ENCODE measurements at regions not wholly inside any gene's neighbourhood (a gene's known extent, or its start where the extent isn't known, plus 50 kb on each side); places are given as distances from the start of the nearest gene placed in this dataset.
A peak's percentile ranks its signal among the peaks of the same experiment; 100 is the strongest.

DNA sequence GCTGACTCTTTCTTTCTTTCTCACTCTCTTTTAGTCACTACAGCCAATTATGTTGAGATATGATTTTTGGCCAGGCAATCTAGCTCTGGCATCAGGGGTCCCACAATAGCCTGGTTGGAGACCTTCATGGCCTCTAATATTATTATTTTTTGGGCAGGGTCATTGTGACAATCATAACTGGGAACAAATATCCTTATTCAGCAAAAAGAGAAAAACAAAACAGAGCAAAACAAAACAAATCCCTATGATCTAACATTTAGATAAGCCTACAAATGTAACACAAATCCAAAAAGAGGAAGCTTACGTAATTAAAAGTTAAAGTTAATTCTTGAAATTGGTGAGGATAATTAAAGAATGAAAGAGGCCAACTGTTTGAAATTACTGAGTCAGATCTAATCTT is 640.0 kb downstream of the TUSC7 start:
- DNase-seq (ENCODE audit: insufficient read length, low spot score) (no peak), FAIRE-seq (no peak)

DNA sequence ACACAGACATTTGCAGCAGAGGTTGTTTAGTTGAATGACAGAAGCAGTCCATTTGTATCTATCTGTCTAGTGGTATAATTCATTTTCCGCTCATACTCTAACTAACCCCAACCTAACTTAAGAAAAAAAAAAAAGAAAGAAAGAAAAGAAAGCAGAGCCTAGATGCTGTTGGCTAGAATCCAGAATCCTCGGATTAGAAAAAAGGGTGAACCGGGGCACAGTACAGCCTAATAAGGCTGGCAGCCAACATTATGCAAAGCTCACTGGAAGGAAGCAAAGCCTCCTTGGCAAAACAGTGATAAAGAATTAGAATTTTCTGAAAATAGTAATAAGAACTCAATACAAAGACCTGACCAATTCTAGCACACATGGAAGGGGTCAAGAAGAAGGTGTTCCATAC is 640.8 kb downstream of the TUSC7 start:
- DNase-seq (ENCODE audit: insufficient read length, low spot score): no peak
- no peak for FAIRE-seq

DNA sequence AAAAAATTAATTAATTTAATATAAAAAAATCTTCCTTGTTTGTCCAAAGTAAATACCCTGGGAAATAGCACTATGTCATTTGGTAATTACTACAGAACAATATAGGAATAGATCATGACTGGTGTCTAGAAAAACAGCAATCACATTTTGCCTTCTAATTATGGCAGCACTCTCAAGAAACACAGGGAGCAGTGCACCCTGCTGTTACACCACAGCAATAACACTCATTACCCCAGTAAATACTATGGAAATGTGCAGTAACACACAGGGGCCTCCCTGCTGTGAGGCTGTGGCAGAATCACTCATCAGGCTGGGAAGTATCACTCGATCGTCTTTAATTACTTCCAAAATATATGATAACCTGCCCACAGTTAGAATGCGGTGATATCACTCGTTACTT is 646.0 kb downstream of the TUSC7 start:
- DNase-seq (ENCODE audit: insufficient read length, low spot score): no peak
- FAIRE-seq: no peak

DNA sequence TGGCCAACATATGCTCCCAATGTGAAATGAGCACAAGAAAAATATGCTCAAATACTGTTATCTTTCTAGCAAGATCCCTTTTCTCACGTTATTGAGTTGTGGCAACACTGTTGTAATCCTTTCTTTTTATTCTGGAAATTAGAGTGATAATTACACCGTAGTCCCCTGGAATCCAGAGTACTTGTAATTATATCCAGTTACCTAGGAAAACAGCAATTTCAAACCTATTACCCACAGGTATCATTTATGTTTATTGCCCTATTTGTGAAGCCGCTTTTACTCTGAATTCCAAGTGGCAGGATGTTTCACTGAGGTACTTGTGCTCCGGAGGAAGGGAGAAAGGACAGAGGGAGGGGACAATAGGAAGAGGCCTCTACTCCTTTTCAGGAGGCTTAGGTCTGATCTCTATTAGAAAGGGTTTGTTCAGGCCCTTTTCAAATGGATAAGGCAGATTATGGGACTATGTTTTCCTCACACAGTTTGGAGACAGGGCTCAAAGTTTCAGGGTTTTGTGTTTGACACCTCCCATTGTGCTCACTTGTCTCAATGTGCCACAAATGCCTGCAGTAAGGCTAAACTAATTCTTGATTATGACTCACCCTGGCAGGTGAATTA is 646.6 kb downstream of the TUSC7 start:
- DNase-seq (ENCODE audit: insufficient read length, low spot score): no peak

DNA sequence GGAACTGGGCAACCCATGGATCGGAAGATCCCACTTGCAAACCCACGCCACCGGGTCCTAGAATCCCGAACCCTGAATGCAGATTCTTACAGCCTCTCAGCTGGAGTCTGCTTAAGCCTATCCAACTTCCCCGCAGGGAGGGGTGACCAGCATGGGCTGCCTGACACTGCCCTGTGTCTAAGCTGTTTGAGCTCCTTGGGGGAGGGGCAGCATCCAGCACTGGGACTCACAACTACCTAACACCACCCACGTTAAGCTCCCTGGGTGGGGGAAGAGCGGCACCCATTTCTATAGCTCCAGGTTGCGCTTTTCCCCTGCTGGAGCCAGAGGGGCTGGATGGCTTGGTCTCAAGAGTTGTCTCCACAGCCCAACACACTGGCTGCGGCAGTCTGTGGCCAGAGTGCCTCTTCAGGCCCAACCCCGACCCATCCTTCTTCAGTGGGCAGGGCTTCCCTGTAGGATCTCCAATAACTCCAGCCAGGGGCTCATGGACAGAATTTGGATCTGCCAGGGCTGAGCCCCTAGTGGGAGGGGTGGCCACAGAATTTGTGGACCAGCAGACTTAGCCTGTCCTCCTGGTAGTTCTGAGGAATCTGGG is 649.2 kb downstream of the TUSC7 start:
- no peak for DNase-seq (ENCODE audit: insufficient read length, low spot score)
- FAIRE-seq: no peak

More for the DNA sequence above, 646.6 kb downstream of the TUSC7 start:
- FAIRE-seq: no peak

DNA sequence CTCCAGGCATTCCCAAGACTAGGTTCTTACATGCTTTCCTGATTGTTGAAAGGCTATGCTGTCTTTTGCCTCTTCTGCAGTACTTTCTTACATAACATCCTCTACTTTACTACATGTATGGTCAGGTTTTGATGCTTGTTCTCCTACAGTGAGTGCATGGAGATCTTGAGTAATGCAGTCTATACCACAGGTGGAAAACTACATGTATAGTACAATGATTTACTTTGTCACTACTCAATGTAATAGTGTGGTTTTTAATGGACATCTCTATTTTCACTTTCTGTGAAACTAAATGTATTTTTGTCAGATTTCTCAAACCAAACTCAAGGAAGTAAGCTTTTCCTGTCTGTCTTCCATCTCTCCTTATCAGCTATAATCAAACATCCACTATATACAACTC is 657.0 kb downstream of the TUSC7 start:
- peak; percentile 31 for FAIRE-seq
- no peak for DNase-seq (ENCODE audit: insufficient read length, low spot score)

DNA sequence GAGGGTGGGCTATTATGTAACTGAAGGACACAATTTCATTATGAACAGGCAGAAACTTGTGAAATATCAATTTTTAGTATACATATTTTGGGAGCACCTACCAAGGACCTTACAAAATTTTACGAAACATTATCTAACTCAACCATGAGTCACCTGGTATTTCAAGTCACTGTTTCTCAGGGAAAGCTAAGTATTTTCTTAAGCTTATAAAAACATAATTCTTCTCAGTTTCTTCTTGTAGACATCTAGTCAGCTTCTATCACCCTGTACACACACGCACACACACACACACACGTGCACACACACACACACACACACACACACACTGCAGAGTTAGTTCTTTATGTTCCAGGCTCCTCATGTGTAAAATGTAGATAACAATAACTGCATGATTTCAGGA is 658.3 kb downstream of the TUSC7 start:
- DNase-seq (ENCODE audit: insufficient read length, low spot score) (no peak), FAIRE-seq (no peak)

DNA sequence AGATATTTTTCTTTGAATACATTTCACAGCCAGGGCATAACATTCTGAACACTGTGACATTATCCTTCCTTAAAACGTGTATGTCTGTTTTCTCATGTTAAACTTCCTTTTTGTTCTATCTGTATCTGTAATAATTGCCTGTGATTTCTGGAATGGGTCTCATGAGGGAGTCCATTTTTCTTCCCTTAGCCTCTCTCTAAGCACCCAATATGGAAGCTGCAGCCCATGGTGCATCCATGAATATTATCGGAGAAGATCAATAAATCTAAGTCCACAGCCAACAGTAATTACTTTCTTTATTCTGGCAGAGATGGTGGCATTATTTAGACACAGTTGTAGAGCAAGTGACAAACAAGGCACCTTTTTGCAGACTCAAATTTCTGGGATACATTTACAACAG is 671.1 kb downstream of the TUSC7 start:
- FAIRE-seq (no peak), DNase-seq (ENCODE audit: insufficient read length, low spot score) (no peak)

DNA sequence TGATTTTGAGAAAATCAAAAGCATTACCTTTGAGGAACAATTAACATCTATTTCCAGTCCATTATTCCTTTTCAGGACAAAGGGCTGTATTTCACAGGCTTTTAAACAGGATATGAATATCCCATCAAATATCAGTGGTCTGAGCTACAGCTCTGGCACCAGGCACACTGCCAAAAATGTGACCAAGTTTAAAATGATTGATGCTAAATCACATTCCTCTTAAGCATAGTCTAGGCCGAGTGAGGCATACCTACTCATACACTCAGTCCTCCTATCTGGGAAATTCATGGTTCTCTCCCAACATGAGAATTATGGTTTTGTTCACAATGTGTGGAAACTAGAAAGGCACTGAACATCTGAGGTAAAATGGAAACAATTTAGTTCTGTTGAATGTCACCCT is 683.5 kb downstream of the TUSC7 start:
- FAIRE-seq (no peak), DNase-seq (ENCODE audit: insufficient read length, low spot score) (no peak)

DNA sequence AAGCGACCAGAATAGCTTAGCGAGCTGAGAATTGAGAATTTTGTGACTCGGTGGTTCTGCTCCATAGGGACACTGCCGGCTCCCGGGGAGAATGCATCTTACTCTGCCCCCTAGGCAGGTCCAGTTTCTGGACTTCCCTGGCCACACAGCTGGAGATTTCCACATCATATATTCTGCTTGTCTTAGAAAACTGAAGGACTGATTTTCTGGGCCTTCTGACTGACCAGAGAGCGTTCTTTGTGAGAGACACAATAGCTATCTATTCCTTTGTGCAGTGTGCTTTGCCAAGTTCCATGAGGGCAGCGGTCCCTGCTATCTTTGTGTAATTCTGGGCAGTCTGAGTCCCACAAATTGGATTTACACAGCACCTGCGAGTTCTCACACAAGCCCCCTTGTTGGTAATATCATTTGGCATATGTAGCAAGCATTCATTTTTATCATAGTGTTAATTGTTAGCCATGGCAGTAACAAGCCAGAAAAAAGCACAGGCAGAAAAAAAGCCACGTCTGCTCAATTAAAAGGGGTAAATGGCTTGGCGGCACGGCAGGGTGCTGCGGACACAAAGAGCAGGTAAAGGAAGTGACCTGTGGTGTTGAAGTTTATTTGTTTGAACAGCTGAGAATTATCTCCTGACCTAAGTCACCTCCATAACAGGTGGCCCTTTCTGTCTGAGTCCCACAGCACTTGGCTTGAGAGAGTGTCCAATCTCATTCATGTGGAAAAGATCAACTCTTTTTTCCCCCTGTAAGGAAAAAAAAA is 688.7 kb downstream of the TUSC7 start:
- DNase-seq (ENCODE audit: insufficient read length, low spot score) (no peak), FAIRE-seq (no peak)

DNA sequence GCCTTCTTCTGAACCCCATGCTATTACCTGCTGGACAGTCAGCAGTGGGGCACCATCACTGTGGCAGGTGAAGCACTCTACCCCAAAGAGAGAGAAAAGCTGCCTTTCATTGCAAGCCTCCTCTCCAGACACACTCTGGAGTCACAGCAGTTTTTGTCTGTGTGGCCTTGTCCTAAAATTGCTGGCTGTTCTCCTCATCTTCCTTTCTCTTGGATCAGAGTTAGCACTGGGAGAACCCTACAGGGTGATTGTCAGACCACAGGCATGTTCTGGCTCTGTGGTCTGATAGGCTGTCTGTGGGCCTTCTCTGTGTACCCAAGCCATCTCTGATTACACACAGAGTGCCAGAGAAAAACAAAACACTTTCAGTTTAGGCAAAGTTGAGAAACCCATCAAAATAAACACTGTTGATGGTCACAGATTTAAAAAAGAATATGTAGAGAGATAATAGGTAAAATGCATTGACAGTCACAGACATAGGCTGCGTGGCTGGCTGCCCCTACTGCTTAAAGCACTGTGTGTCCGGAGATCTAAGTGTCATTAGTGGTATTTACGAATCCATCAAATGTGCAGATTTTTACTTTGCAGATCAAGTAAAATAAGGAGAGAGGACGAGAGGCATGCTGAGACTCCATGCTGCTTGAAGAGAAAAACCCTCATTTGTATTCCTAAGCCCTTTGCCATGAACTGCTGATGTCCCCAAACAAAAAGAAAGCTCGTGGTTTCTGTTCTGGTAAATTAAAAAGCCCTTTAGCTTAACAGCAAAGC is 689.9 kb downstream of the TUSC7 start:
- DNase-seq (ENCODE audit: insufficient read length, low spot score): no peak
- FAIRE-seq: no peak

DNA sequence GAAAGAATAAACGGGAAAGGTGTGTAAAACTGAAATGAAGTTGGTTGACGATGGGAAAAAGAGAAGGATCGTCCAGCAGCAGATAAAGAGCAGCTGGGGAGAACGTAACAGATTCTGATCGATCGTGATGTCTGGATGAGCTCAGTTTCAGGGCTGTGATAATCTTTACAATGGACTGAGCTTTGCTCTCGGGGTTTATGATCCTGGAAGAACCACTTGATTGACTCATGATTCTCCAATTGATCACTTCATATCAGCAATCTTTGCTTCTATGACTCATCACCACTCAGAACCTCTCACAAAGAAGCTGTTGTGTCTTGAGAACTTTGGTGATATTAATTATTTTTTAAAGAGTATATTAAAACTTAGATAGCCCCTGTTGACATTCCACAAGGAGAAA is 690.7 kb downstream of the TUSC7 start:
- FAIRE-seq (no peak), DNase-seq (ENCODE audit: insufficient read length, low spot score) (no peak)

DNA sequence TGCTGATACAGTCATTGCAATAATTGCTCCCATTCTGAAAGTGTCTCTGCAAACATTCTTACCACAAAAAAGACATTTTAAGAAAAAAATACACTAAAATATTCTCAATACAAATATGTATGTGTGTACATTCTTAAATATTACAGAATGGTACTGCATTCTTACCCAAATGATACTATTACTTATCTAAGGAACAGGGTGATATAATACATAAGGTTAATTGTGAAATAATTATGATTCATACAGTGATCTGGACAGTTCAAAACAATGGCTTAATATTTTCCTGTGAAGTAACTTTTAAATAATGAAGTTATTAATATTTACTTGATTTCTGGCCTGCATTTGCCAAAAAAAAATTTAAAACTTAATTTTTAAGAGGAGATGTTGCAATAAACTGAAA is 694.6 kb downstream of the TUSC7 start:
- DNase-seq (ENCODE audit: insufficient read length, low spot score) (no peak), FAIRE-seq (no peak)

DNA sequence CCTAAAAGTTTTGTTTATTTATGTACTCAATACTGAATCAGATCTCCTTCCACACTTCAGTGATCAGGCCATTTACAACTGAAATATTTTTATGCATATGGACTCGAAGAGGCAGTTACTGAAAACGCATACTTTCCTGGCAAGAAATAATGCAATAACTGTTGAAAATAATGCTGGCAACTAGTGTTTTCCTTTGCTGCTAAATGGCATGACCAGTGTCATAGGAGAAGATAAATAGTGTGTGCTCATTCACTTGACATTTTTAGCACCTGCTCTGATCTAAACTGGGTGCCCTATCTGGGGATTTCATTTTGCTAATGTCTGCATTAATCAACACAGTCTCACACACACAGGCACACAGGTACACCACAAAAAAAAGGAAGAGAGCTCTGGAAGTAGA is 695.2 kb downstream of the TUSC7 start:
- DNase-seq (ENCODE audit: insufficient read length, low spot score) (no peak), FAIRE-seq (no peak)

DNA sequence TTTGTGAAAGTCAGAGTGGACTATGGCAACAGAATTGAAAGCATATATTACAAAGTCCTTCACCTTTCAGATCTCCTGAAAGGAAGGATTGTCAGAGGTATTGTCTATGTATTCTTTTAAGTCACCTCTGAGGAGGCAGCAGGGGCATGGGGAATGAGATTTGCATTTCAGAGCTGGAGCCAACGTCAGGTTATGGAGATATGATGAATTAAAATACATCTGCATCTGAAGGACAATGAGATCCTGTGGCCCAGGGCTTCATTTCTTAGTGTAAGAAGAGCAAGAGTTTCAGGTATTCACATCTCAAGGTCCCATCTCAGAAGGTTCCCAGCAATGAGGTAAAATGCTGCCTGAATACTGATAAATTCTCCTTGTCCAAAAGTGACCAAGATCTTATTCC is 695.8 kb downstream of the TUSC7 start:
- no peak for FAIRE-seq

DNA sequence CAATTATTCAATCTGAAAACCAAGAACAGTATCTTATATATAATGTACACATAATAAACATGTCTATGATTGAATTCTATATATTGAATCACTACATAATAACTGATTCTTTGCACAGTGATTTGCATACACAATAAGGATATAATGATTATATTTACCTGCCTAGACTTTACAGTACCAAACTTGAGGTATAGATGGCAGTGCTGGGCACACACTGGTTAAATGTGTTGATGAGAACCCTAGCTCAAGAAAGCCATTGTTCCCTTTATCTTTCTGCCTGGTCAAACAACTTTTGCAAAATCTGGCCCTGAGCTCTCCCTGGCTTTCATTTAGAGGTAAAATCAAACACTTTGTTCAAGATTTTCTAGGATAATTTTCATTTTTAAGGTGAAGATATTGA is 697.7 kb downstream of the TUSC7 start:
- FAIRE-seq: no peak

More for the DNA sequence above, 695.8 kb downstream of the TUSC7 start:
- no peak for DNase-seq (ENCODE audit: insufficient read length, low spot score)

DNA sequence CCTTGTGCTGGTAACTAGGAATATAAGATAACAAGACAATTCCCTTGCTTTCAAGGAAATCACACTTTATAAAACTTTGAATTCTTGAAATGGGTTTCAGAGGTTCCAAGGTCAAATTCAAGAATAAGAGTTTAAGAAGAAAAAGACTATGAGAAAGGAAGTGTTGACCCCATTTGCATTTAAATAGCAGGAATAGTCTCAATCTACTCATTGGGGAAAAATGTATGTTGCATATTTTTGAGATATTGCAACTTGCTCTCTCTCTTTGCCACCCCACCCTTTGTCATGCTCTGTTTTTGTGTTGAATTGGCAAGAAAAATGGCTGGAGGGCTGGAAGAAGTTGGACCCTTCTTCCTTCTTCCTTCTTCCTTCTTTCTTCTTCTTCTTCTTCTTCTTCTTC is 699.2 kb downstream of the TUSC7 start:
- no peak for DNase-seq (ENCODE audit: insufficient read length, low spot score)

More for the DNA sequence above, 697.7 kb downstream of the TUSC7 start:
- DNase-seq (ENCODE audit: insufficient read length, low spot score): no peak

DNA sequence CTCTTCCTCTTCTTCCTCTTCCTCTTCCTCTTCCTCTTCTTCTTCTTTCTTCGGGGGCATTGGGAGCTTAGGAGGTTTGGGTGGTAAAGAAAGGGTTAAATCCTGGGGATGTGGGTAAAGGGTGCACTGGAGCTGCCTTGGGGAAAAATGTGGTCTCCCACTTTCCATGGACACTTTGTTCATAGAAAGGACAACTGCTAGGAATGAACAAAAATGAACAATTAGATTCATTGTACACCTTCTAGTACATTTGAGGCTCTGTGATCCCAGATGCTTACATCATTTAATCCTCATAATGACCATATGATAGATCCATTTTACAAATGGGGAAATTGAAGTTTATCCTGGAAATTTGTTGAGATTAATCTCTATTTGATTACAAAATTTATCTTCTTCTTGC is 699.7 kb downstream of the TUSC7 start:
- no peak for FAIRE-seq
- DNase-seq (ENCODE audit: insufficient read length, low spot score): no peak

More for the DNA sequence above, 699.2 kb downstream of the TUSC7 start:
- no peak for FAIRE-seq

DNA sequence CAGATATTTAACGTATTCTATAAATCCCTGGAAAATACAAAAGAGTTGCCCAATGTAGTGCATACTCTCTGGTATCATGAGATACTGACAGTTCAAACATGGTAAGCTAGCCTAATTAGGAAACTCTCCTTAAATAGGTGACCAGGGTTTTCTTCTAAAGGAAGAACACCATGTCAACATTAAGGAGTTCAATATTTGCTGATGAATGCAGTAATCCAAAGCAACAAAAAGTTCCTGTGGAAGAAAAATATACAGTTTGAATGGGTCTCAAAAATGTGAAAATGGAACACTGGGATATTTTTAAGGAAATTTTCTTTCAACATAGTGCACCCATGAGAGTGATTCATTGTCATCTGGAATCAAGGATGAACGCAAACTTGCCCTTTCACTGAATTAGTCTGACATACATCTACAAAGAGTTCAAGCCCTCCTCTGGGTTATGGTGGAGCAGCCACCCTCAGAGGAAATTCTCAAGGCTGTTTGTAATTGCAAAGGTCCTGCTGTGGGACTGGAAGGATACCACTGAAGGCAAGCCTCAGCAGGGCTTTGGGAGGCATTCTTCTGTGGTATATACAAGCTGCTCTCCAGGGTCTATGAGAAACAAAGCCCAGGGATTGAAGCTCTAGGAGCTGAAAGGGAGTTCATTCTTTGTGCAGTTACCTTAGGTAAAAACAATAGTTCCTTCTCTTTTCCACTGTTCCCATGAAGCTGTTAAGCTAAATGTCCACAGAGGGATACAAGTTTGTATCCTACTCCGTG is 700.3 kb downstream of the TUSC7 start:
- no peak for FAIRE-seq
- DNase-seq (ENCODE audit: insufficient read length, low spot score): no peak

DNA sequence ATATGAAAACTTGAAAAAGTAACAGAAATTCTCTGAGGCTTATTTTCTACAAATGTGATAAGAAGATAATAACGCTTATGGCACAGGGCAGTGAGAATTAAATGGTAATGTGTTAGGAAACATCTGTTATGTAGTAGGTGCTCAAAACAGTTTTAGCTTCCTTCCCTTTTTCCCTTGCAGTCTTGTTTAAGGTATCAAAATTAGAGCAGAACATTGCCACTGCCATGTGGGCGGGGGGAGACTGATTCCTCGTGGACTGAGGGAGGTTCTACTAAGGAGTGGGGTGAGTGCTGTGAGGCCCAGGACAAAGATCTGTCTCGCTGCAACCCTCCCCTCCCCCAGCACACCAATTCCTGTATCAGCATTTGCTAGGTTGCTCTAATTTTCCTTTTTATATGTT is 702.4 kb downstream of the TUSC7 start:
- DNase-seq (ENCODE audit: insufficient read length, low spot score) (no peak), FAIRE-seq (no peak)

DNA sequence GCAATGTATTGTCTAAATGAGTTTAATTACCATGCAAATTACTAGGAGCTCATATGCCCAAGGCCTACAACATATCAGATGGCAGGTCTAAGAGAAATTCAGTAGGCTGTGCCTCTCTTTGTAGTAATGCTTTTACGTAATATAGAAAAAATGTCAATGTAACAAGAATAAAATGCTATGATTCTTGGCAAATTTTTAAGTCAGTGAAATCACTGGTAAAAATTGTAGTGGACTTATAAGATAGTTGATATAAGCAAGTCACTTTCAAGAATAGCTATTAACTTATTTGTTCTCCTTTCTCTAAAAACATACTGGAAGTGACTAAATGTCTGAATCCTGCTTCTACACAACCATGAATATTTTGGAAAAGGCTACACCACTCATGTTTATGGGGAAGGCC is 707.8 kb downstream of the TUSC7 start:
- DNase-seq (ENCODE audit: insufficient read length, low spot score) (no peak), FAIRE-seq (no peak)
